Esophagus (tissue), 2 donors: ENCODE measurements at regions not wholly inside any gene's neighbourhood (a gene's known extent, or its start where the extent isn't known, plus 50 kb on each side); places are given as distances from the start of the nearest gene placed in this dataset.
"Not testable (repeated sequence)": the region's sequence is repeated elsewhere in the genome, so short reads cannot be mapped to it uniquely, and the experiment has no call there.

Experiments
- H3K27ac ChIP-seq, 2 donors: one replicate each; pipeline ENCODE4 v1.5.1; 2013; ENCODE audit warnings: low read depth in 2 of 2, mild to moderate bottlenecking in 2 of 2, inconsistent platforms in 1 of 2, low read length in 1 of 2, moderate library complexity in 1 of 2
- H3K27me3 ChIP-seq, 2 donors: one replicate each; pipeline ENCODE4 v1.6.1; 2013; ENCODE audit warnings: low read length in 2 of 2, control low read depth in 1 of 2, mild to moderate bottlenecking in 1 of 2; ENCODE audit not compliant: insufficient read depth in 2 of 2, control insufficient read depth in 1 of 2
- H3K36me3 ChIP-seq, 2 donors: one replicate each; pipeline ENCODE4 v1.6.1; 2013; ENCODE audit warnings: low read length in 1 of 2; ENCODE audit not compliant: control insufficient read depth in 2 of 2, insufficient read depth in 2 of 2
- H3K4me1 ChIP-seq, 2 donors: one replicate each; pipeline ENCODE4 v1.6.1; 2013; ENCODE audit warnings: low read length in 1 of 2; ENCODE audit not compliant: control insufficient read depth in 2 of 2, insufficient read depth in 2 of 2
- H3K4me3 ChIP-seq, 2 donors: one replicate each; pipeline ENCODE4 v1.5.1; 2013; ENCODE audit warnings: low read length in 2 of 2, mild to moderate bottlenecking in 2 of 2, low read depth in 1 of 2, moderate library complexity in 1 of 2
- H3K9me3 ChIP-seq, 2 donors: one replicate each; pipeline ENCODE4 v1.6.1; 2013; ENCODE audit warnings: mild to moderate bottlenecking in 2 of 2, low read depth in 1 of 2, low read length in 1 of 2, moderate library complexity in 1 of 2; ENCODE audit not compliant: control insufficient read depth in 2 of 2, insufficient read depth in 1 of 2
- WGBS, 2 donors: extraction: QIAGEN DNeasy Blood & Tissue Kit; methylation state at CpG; one replicate each; pipeline ENCODE4 v1.1.7; 2013; 5-methylcytosine and 5-hydroxymethylcytosine counted together
- donor health status: healthy with polysubstance abuse.
- donor health status: Bipolar disorder and iron deficiency.

DNA sequence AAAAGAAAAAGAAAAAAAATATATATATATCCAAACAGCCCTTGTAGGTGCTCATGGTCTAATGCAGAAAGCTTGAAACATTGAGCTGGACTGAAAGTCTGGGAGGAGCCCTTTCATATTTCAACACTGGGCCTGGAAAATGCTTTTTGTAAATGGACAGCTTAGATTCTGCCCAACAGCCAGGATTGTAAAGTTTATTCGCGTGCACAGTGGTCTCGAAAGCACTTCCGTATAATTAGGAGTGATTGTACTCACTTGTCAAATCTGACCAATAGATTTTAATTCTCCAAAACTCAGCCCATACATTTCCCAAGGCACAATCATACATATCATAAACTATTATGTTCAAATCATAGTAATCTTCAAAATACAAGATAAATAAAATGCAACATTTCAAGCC lies 260.1 kb downstream of the COL4A1 start:
- H3K4me3 ChIP-seq: no peak overlapping the region
- H3K9me3 ChIP-seq: no peaks in the 10 kb centered on the region
- H3K4me1 ChIP-seq: peaks cover 0 to 3% of the 10 kb centered on the region in 2 donors
- H3K27me3 ChIP-seq: no peaks in the 10 kb centered on the region
- no peaks in the 10 kb centered on the region for H3K36me3 ChIP-seq
- H3K27ac ChIP-seq: no peak overlapping the region
- 80 to 83% methylated on average over 4 of the region's 4 CpGs for WGBS, 2 donors

DNA sequence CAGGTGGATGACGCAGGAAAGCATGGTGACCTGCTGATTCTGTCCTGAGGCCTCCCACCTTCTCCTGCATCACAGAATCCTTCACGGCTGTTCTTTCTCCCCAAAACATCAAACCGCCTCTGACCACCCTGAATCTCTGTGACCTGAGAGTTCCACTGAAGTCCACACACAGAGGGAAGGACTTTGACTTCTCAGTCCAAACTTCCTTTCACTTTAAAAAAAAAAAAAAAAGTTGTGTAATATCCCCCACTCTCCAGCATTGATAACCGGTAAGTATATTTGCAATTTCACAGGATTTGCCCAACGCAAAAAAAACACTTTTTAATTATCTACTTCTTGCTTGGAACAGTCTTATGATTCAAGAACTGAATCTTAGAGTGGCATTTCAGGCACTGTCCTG lies 259.5 kb upstream of the IRS2 start:
- 89 to 91% methylated on average over 5 of the region's 5 CpGs for WGBS, 2 donors

GRCh38 chr13:110045202-110045601 lies 258.8 kb upstream of the IRS2 start:
- no peak overlapping the region for H3K4me3 ChIP-seq

More for the DNA sequence above, 259.5 kb upstream of the IRS2 start:
- H3K4me1 ChIP-seq: peaks cover 0 to 3% of the 10 kb centered on the region in 2 donors
- no peak overlapping the region for H3K27ac ChIP-seq
- H3K27me3 ChIP-seq: no peaks in the 10 kb centered on the region
- H3K4me3 ChIP-seq: no peak overlapping the region
- H3K9me3 ChIP-seq: no peaks in the 10 kb centered on the region
- no peaks in the 10 kb centered on the region for H3K36me3 ChIP-seq

GRCh38 chr13:110044551-110045111 lies 258.2 kb upstream of the IRS2 start:
- H3K36me3 ChIP-seq: no peaks in the 10 kb centered on the region
- 52 to 57% methylated on average over 15 of the region's 15 CpGs for WGBS, 2 donors
- H3K9me3 ChIP-seq: no peaks in the 10 kb centered on the region
- no peak overlapping the region for H3K27ac ChIP-seq
- no peaks in the 10 kb centered on the region for H3K27me3 ChIP-seq
- H3K4me3 ChIP-seq: no peak overlapping the region
- peaks cover 0 to 3% of the 10 kb centered on the region in 2 donors for H3K4me1 ChIP-seq

More at GRCh38 chr13:110045202-110045601, 258.8 kb upstream of the IRS2 start:
- WGBS, 2 donors: 92 to 93% methylated on average over 10 of the region's 10 CpGs
- Histone ChIP-seq H3K27ac (no peak overlapping the region), H3K36me3 (no peaks in the 10 kb centered on the region), H3K27me3 (no peaks in the 10 kb centered on the region), H3K9me3 (no peaks in the 10 kb centered on the region), H3K4me1 (peaks cover 0 to 3% of the 10 kb centered on the region in 2 donors)

- H3K36me3 ChIP-seq: no peaks in the 10 kb centered on the region
- no peaks in the 10 kb centered on the region for H3K27me3 ChIP-seq
- no peak overlapping the region for H3K27ac ChIP-seq
- no peak overlapping the region for H3K4me3 ChIP-seq
- peaks cover 0 to under 1% of the 10 kb centered on the region in 2 donors for H3K4me1 ChIP-seq
- H3K9me3 ChIP-seq: no peaks in the 10 kb centered on the region
- 72 to 73% methylated on average over 14 of the region's 14 CpGs for WGBS, 2 donors
Measured at GRCh38 chr13:110042253-110042950, 256.0 kb upstream of the IRS2 start.

DNA sequence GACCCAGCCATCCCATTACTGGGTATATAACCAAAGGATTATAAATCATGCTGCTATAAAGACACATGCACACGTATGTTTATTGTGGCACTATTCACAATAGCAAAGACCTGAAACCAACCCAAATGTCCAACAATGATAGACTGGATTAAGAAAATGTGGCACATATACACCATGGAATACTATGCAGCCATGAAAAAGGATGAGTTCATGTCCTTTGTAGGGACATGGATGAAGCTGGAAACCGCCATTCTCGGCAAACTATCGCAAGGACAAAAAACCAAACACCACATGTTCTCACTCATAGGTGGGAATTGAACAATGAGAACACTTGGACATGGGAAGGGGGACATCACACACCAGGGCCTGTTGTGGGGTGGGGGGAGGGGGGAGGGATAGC lies 255.3 kb upstream of the IRS2 start:
- not testable (repeated sequence) for H3K4me1 ChIP-seq, H3K4me3 ChIP-seq, H3K27me3 ChIP-seq, H3K36me3 ChIP-seq, H3K27ac ChIP-seq, H3K9me3 ChIP-seq
- WGBS, 2 donors: 89 to 93% methylated on average over 4 of the region's 4 CpGs

DNA sequence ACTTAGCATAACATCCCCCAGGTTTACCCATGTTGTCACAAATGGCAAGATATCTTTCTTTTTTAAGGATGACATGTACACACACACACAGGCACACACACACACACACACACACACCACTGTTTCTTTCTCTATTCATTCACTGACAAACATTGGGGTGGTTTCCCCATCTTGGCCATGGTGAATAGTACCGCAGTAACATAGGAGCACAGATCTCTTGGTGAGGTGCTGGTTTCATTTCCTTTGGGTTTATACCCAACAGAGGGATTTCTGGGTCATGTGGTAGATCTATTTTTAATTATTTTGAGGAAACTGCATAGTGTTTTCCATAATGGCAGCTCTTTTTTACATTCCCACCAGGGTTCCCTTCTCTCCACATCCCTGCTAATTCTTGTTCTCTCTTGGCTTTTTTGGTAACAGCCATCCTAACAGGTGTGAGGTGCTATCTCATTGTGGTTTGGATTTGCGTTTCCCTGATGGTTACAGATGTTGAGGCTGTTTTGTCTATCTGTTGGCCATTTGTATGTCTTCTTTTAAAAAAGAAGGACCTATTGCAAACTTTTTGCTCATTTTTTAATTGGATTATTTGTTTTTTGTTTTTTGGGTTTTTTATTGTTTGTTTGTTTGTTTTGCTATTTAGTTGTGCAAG lies 251.7 kb upstream of the IRS2 start:
- Histone ChIP-seq H3K27me3 (no peaks in the 10 kb centered on the region), H3K4me3 (no peak overlapping the region), H3K27ac (no peak overlapping the region), H3K9me3 (no peaks in the 10 kb centered on the region), H3K36me3 (no peaks in the 10 kb centered on the region), H3K4me1 (no peaks in the 10 kb centered on the region)
- WGBS, 2 donors: 70 to 84% methylated on average over 2 of the region's 2 CpGs

DNA sequence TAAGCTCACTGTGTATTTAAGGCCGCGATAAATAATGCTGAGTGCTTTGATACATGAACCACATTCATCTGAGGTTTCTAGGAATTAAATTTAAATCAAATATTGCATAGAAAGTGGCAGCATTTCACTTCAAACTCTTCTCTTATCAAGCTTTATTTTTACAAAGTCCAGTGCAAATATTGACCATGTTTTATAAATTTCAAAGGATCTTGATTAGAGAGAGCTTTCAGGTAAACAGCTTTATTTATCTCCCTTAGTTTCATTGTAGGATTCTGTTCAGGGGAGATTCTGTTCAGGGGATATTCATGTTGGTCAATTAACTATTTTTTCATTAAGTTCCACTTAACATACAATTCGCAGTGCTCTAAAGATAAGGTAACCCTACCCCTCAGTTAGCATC lies 249.7 kb upstream of the IRS2 start:
- Histone ChIP-seq H3K4me3 (no peak overlapping the region), H3K27me3 (no peaks in the 10 kb centered on the region), H3K36me3 (no peaks in the 10 kb centered on the region), H3K4me1 (no peaks in the 10 kb centered on the region), H3K27ac (no peak overlapping the region), H3K9me3 (no peaks in the 10 kb centered on the region)
- 78 to 80% methylated on average over 3 of the region's 3 CpGs for WGBS, 2 donors

- no peaks in the 10 kb centered on the region for H3K36me3 ChIP-seq
- H3K27ac ChIP-seq: no peak overlapping the region
- H3K9me3 ChIP-seq: no peaks in the 10 kb centered on the region
- no peaks in the 10 kb centered on the region for H3K4me1 ChIP-seq
- 70 to 81% methylated on average over 4 of the region's 4 CpGs for WGBS, 2 donors
- H3K4me3 ChIP-seq: no peak overlapping the region
- H3K27me3 ChIP-seq: no peaks in the 10 kb centered on the region
Measured at GRCh38 chr13:110034031-110034549, 247.7 kb upstream of the IRS2 start.
